ENCODE measurements at regions not wholly inside any gene's neighbourhood (a gene's known extent, or its start where the extent isn't known, plus 50 kb on each side); places are given as distances from the start of the nearest gene placed in this dataset.

- H3K36me3 ChIP-seq (ENCODE audit: insufficient read depth, low read length, poor library complexity, severe bottlenecking): no peaks in the 10 kb centered on the region
- no peak for DNase-seq (ENCODE audit: low spot score)
- H3K4me3 ChIP-seq (ENCODE audit: low read depth, low read length, poor library complexity, severe bottlenecking): no peak overlapping the region
- TF ChIP-seq CTCF (conservative IDR thresholded peaks at IDR 0.05; ENCODE audit: low read depth, low read length) (no peak), EZH2 (IDR thresholded peaks at IDR 0.05; ENCODE audit: borderline replicate concordance, low read depth, low read length, poor library complexity, severe bottlenecking) (no peak)
- ChIA-PET POLR2A (ENCODE audit: low non-redundant PET) (no interaction called here), CTCF (no interaction called here)
- intact Hi-C loops (cut with micrococcal nuclease; ENCODE audit: unreplicated experiment): no loop called here
- BruUV-seq (replicated peaks): no TSS peak
- no peaks in the 10 kb centered on the region for H3K27me3 ChIP-seq (replicated peaks; ENCODE audit: insufficient read depth, low read depth, low read length, poor library complexity)
- H3K9me3 ChIP-seq (ENCODE audit: low read depth, low read length, poor library complexity, severe bottlenecking): no peaks in the 10 kb centered on the region
- no peak overlapping the region for H3K27ac ChIP-seq (ENCODE audit: low read depth, low read length, poor library complexity, severe bottlenecking)
- peaks cover 4% of the 10 kb centered on the region for H3K4me1 ChIP-seq (ENCODE audit: insufficient read depth, low read length, poor library complexity, severe bottlenecking)
Observed at GRCh38 chr1:87957331-87957730, 628.7 kb downstream of the LMO4 start.

- H3K36me3 ChIP-seq (ENCODE audit: insufficient read depth, low read length, poor library complexity, severe bottlenecking): no peaks in the 10 kb centered on the region
- TF ChIP-seq EZH2 (IDR thresholded peaks at IDR 0.05; ENCODE audit: borderline replicate concordance, low read depth, low read length, poor library complexity, severe bottlenecking) (no peak), CTCF (conservative IDR thresholded peaks at IDR 0.05; ENCODE audit: low read depth, low read length) (no peak)
- peaks cover 4% of the 10 kb centered on the region for H3K4me1 ChIP-seq (ENCODE audit: insufficient read depth, low read length, poor library complexity, severe bottlenecking)
- ChIA-PET CTCF (no interaction called here), POLR2A (ENCODE audit: low non-redundant PET) (no interaction called here)
- no peak overlapping the region for H3K27ac ChIP-seq (ENCODE audit: low read depth, low read length, poor library complexity, severe bottlenecking)
- no peaks in the 10 kb centered on the region for H3K9me3 ChIP-seq (ENCODE audit: low read depth, low read length, poor library complexity, severe bottlenecking)
- no peak for DNase-seq (ENCODE audit: low spot score)
- intact Hi-C loops (cut with micrococcal nuclease; ENCODE audit: unreplicated experiment): no loop called here
- no peak overlapping the region for H3K4me3 ChIP-seq (ENCODE audit: low read depth, low read length, poor library complexity, severe bottlenecking)
- BruUV-seq (replicated peaks): no TSS peak
- H3K27me3 ChIP-seq (replicated peaks; ENCODE audit: insufficient read depth, low read depth, low read length, poor library complexity): no peaks in the 10 kb centered on the region
Observed at GRCh38 chr1:87958201-87958600, 629.5 kb downstream of the LMO4 start.

DNA sequence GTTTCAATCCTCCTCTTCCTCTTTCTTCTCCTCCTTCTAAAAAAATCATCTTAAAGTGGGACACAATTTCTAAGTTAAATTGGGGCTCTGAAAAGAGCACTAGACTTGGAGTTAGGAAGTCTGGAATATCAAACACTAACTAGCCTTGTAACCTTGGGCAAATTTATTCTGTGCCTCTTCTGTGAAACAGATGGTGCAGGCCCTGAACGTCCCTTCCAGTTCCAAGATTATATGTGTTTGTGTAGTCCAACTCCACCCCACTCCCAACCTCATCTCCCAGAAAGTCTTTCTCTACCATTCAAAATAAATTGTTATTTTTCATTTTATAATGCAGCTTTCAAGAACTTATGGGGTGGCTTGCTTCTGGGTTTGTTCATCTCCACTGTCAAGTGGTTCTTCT is 630.0 kb downstream of the LMO4 start:
- no TSS peak for BruUV-seq (replicated peaks)
- DNase-seq (ENCODE audit: low spot score): no peak
- ChIA-PET POLR2A (ENCODE audit: low non-redundant PET) (no interaction called here), CTCF (no interaction called here)
- no peaks in the 10 kb centered on the region for H3K36me3 ChIP-seq (ENCODE audit: insufficient read depth, low read length, poor library complexity, severe bottlenecking)
- H3K4me1 ChIP-seq (ENCODE audit: insufficient read depth, low read length, poor library complexity, severe bottlenecking): no peaks in the 10 kb centered on the region
- H3K27me3 ChIP-seq (replicated peaks; ENCODE audit: insufficient read depth, low read depth, low read length, poor library complexity): no peaks in the 10 kb centered on the region
- H3K4me3 ChIP-seq (ENCODE audit: low read depth, low read length, poor library complexity, severe bottlenecking): no peak overlapping the region
- H3K27ac ChIP-seq (ENCODE audit: low read depth, low read length, poor library complexity, severe bottlenecking): no peak overlapping the region
- TF ChIP-seq CTCF (conservative IDR thresholded peaks at IDR 0.05; ENCODE audit: low read depth, low read length) (no peak), EZH2 (IDR thresholded peaks at IDR 0.05; ENCODE audit: borderline replicate concordance, low read depth, low read length, poor library complexity, severe bottlenecking) (no peak)
- intact Hi-C loops (cut with micrococcal nuclease; ENCODE audit: unreplicated experiment): no loop called here
- H3K9me3 ChIP-seq (ENCODE audit: low read depth, low read length, poor library complexity, severe bottlenecking): no peaks in the 10 kb centered on the region

All from A673 (cell line).